CD4-positive, alpha-beta T cell treated with Interleukin-12 subunit alpha and Interleukin-12 subunit beta, for 1 hour (primary cell): ENCODE measurements at regions not wholly inside any gene's neighbourhood (a gene's known extent, or its start where the extent isn't known, plus 50 kb on each side); places are given as distances from the start of the nearest gene placed in this dataset.

ENCODE experiments used
- DNase-seq: peaks from one replicate; pipeline ENCODE4 v3.0.0-alpha.2; 2020

- DNase-seq: no peak
These were observed 51.6 kb upstream of the KCND3 start for GRCh38 chr1:112040891-112041740.

- no peak for DNase-seq
These were observed 54.4 kb upstream of the KCND3 start for GRCh38 chr1:112043901-112044300.

- no peak for DNase-seq
These were observed 55.3 kb upstream of the KCND3 start for GRCh38 chr1:112044745-112045144.

GRCh38 chr1:112046630-112047029 is 57.2 kb upstream of the KCND3 start:
- no peak for DNase-seq

- DNase-seq: no peak
These were observed 59.0 kb upstream of the KCND3 start for GRCh38 chr1:112048421-112048820.

GRCh38 chr1:112054510-112054909 is 65.0 kb upstream of the KCND3 start:
- DNase-seq: no peak

GRCh38 chr1:112056354-112056753 is 66.9 kb upstream of the KCND3 start:
- no peak for DNase-seq

- DNase-seq: no peak
These were observed 68.3 kb upstream of the KCND3 start for GRCh38 chr1:112057736-112058135.

GRCh38 chr1:112058815-112059450 is 69.5 kb upstream of the KCND3 start:
- DNase-seq: no peak

- DNase-seq: no peak
These were observed 70.2 kb upstream of the KCND3 start for GRCh38 chr1:112059679-112060078.

- no peak for DNase-seq
These were observed 70.8 kb upstream of the KCND3 start for GRCh38 chr1:112060261-112060660.

GRCh38 chr1:112061056-112061455 is 71.6 kb upstream of the KCND3 start:
- no peak for DNase-seq

- no peak for DNase-seq
These were observed 72.4 kb upstream of the KCND3 start for GRCh38 chr1:112061901-112062320.

GRCh38 chr1:112063781-112064728 is 74.6 kb upstream of the KCND3 start:
- no peak for DNase-seq

GRCh38 chr1:112067989-112068388 is 78.5 kb upstream of the KCND3 start:
- DNase-seq: no peak

GRCh38 chr1:112070677-112071076 is 81.2 kb upstream of the KCND3 start:
- no peak for DNase-seq

- DNase-seq: no peak
These were observed 85.2 kb upstream of the KCND3 start for GRCh38 chr1:112074711-112075110.

GRCh38 chr1:112075566-112075965 is 86.1 kb upstream of the KCND3 start:
- no peak for DNase-seq

- no peak for DNase-seq
These were observed 90.0 kb upstream of the KCND3 start for GRCh38 chr1:112079446-112079845.

GRCh38 chr1:112083487-112083886 is 94.0 kb upstream of the KCND3 start:
- no peak for DNase-seq

- no peak for DNase-seq
These were observed 103.3 kb upstream of the KCND3 start for GRCh38 chr1:112092656-112093371.

- no peak for DNase-seq
These were observed 103.9 kb upstream of the KCND3 start for GRCh38 chr1:112093372-112093694.

- no peak for DNase-seq
These were observed 110.5 kb upstream of the KCND3 start for GRCh38 chr1:112099979-112100378.
